NOMO-1 (cell line): ENCODE measurements at regions not wholly inside any gene's neighbourhood (a gene's known extent, or its start where the extent isn't known, plus 50 kb on each side); places are given as distances from the start of the nearest gene placed in this dataset.
"Not testable (repeated sequence)": the region's sequence is repeated elsewhere in the genome, so short reads cannot be mapped to it uniquely, and the experiment has no call there.

Experiments used
- DNase-seq, 2 experiments: peaks; one replicate each; lab custom pipeline; 2025; ENCODE audit not compliant: unreplicated experiment in 2 of 2; lab: John Stamatoyannopoulos, UW

DNA sequence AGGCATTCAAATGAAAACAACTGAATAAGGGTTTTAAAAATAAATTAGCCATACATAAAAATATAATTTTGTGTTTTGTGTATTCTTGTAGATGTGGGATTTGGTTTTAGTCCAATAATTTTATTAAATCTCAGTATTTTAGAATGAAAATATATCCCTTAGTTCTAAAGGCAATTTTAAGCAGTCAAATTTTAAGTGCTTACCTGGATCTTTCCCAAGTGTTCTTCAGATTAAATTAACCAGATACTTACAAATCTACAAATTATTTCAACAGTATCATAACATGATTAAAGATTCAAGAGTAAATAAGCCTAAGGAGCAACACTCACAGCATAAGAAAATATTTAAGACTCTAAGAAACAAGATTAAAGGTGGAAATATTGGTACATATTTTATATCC lies 275.0 kb upstream of the RBMS3 start:
- DNase-seq = no peak

- no peak for DNase-seq
Observed at GRCh38 chr3:29011441-29011840, 269.4 kb upstream of the RBMS3 start.

DNA sequence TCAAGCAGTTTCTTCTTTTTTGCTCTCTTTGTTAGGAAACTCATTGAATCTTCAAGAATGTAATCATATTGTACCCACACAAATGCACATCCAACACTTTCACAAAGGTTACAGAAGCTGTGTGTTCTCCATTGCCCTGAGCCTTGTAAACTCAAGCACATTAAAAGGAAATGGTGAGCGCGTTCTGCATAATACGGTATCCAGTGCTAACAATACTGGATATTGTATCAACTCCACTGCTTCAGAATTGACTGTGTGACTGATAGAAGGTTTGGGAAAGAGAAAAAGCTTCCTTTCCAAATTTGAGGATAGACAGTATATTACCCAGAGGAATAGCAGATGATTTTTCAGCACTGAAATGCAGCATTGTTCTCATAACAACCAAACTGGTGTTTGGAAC lies 268.9 kb upstream of the RBMS3 start:
- no peak for DNase-seq

DNA sequence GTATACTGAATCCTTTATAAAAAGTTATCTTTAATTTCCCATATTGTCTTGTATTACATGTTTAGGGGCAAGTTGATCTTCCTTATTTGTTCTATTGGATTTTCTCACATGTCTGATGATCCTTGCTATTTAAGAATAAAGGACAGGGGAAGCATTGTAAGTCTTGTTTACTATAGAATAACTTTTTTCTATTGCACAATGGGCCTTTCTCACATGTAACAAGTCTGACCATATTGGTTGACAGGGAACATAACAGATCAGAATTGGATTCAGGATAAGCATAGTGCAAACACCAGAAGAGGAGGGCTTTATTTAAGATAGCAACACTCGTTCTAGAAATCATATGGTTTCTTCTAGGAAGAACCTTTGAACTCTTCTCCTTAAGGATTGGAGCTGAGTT lies 257.9 kb upstream of the RBMS3 start:
- DNase-seq = no peak

DNA sequence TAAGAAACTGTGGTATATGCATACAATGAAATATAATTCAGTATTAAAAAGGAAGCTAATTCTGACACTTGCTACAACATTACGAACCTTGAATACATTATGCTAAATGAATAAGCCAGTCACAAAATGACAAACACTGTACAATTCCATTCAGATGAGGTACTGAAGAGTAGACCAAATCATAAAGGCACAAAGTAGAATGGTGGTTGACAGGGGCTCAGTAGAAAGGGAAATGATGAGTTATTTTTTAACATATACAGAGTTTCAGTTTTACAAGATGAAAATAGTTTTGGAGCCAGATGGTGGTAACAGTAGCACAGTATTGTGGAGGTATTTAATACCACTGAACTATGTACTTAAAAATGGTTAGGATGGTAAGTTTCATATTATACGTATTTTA lies 254.6 kb upstream of the RBMS3 start:
- DNase-seq = no peak

GRCh38 chr3:29026959-29027358 lies 253.9 kb upstream of the RBMS3 start:
- no peak for DNase-seq

DNA sequence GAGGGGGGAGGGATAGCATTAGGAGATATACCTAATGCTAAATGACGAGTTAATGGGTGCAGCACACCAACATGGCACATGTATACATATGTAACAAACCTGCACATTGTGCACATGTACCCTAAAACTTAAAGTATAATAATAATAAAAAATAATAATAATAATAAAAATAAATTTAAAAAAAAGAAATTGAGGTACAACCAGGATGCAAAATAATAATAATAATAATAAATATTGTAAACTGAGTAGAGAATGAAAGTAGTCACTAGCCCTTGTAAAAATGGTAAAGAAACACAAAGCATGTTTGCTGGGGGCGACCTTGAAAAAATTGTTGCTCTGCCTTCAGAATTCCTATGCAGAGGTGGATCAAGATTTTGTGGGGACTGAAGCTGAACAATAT lies 249.7 kb upstream of the RBMS3 start:
- DNase-seq = not testable (repeated sequence)

DNA sequence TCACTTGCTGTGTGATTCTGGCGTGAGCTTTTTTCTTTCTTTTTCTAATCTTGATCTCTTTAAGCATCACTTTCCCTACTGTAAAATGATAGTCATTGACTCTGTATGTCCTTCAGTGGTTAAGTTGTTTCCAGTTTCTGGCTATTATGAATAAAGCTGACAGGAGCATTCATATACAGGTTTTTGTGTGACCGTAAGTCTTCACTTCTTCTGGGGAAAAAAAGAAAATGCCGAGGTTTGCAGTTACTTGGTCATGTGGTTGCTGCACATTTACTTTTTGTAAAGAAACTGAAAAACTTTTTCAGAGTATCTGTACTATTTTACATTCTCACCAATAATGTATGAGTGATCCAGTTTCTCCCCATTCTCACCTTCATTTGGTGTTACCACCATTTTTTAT lies 247.4 kb upstream of the RBMS3 start:
- no peak for DNase-seq

DNA sequence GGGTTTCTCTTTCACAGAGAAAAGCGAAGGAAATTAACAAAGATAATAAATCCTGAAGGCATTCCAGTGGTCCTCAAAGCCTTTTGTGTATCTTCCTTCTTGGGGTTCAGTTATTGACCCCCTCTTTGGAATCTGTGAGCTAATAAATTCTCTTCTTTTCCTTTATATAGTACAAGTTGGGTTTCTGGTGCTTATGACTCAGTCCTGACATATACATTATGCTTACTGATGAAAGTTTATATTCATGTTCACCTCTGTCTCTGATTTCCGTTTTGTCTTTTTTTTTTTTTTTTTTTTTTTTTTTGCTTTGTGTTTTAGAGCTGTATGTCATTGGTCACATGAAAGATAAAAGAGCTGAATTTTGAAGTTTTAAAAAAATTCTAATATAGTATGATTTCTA lies 230.7 kb upstream of the RBMS3 start:
- no peak for DNase-seq

DNA sequence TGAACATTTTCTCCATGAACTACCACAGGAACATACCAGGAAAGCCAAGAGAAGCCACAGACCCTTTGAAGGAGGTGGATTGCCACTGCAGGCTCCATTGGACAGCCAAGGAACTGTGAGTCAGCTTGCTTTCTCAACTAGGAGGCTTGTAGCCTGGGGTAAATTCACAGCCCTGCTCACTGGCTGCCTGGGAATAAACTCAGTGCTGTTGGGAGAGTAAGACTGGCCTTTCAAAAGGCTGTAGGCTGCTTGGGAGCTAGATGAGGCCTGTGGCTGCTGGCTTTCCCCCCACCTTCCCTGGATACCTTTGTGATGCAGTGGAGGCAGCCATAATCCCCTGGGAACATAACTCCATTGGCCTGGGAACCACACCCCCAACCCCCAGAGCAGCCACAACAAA lies 223.5 kb upstream of the RBMS3 start:
- DNase-seq = no peak

GRCh38 chr3:29064085-29064484 lies 216.8 kb upstream of the RBMS3 start:
- DNase-seq = peak in 1 of 2 experiments; percentile 17

DNA sequence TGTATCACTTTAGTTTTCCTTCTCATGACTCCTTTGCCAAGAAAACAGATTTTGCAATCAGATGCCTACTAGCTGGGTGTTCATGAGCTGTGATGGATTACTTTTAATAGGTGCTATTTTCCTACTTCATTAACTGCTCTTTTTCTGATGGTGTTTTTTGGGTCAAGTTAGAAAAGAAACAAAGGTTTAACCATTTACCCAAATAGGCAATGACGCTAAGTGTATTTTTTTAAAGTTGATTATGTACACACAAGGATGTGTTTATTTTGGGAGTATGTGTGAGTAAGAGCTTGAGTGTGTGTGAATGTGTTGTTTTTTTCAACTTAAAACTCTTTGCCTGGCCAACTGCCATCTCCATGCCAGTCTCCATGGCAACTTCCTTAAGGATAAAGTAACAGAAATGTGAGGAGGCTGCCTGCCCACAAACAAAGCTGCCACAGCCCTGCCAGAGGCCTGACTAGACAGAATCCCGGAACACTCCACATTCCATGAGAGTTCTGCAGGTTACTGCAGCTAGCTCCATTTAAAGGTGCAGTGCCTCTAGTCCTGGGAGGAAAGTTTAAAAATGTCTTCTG lies 215.6 kb upstream of the RBMS3 start:
- DNase-seq = no peak

DNA sequence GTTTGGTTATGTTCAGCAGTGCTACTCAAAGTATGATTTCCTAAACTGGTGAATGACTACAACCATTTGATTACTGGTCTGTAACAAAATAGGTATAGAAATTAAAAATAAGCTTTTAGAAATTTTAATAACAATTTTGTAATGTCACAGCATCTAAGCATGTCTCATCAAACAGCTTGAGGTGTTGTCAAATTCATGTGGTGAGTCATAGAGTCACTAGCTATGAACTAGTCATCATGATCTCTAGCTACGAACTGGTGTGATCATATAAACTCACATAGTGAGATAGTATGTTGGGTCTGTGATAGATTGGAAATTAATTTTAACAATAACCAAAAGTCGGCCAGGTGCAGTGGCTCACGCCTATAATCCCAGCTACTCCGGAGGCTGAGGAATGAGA lies 213.9 kb upstream of the RBMS3 start:
- DNase-seq = no peak

DNA sequence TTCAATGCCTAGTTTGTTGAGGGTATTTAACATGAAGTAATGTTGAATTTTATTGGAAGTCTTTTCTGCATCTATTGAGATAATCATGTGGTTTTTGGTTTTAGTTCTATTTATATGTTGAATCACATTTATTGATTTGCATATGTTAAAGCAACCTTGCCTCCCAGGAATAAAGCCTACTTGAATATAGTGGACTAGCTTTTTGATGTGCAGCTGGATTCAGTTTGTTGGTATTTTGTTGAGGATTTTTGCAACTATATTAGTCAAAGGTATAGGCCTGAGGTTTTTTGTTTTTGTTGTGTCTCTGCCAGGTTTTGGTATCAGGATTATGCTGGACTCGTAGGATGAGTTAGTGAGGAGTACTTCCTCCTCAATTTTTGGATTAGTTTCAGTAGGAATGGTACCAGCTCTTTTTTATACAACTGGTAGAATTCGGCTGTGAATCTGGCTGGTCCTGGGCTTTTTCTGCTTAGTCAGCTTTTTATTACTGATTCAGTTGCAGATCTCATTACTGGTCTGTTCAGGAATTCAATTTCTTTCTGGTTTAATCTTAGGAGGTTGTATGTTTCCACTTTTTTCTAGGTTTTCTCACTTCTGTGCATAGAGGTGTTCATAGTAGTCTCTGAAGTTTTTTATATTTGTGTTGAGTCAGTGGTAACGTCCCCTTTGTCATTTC lies 209.8 kb upstream of the RBMS3 start:
- DNase-seq = no peak

DNA sequence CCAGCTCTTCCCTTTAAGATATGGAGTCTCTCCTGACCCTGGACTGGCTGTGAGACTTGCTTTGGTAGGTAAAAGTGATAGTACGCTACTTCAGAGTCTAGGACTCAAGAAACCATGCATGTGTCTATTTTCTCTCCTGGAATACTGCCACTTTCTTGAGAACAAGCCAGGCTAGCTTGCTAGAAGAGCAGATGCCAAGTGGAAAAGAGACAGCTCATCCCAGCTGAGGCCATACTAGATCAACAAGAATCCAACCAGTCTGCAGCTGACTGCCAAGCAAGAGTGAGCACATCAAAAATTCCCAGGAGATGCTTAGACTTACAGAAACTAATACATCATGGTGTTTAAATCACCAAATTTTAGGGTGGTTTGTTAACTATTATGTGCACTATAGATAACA lies 208.3 kb upstream of the RBMS3 start:
- no peak for DNase-seq

GRCh38 chr3:29077356-29077755 lies 203.5 kb upstream of the RBMS3 start:
- DNase-seq = no peak

GRCh38 chr3:29079358-29079757 lies 201.5 kb upstream of the RBMS3 start:
- DNase-seq = no peak

DNA sequence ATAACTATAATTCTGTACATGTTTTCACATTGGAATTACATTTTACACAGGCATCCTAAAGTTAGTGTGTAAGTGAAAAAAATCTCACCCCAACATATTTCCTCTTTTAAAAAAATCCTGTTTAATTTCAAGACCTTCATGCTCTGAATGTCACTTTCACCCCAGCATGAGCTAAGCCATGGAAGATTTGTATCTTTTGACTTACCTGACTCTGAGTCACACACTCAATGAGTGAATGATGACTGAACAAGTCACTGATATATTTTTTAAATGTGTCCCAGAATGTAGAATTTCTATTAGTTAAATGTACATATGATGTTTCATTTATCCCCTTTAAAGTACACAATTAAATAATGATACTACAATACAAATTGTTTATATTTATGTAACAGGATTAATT lies 199.9 kb upstream of the RBMS3 start:
- no peak for DNase-seq

DNA sequence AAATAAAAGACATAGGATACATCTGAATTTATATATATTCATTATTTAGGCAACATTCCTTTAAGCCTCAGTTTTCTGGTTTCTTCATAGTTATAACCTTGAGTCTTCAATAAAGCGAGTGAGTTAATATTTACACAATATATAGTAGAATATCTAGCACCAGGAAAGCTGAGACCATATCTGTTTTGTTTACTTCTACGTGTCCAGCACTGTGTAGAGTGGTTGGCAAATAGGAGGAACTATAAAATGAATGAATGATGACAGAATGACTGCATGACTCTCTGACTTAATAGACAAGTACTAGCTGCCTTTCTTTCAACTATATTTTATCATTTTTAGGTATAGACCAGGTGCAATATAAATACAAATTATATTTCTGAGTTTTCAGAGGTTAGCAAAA lies 197.8 kb upstream of the RBMS3 start:
- no peak for DNase-seq

DNA sequence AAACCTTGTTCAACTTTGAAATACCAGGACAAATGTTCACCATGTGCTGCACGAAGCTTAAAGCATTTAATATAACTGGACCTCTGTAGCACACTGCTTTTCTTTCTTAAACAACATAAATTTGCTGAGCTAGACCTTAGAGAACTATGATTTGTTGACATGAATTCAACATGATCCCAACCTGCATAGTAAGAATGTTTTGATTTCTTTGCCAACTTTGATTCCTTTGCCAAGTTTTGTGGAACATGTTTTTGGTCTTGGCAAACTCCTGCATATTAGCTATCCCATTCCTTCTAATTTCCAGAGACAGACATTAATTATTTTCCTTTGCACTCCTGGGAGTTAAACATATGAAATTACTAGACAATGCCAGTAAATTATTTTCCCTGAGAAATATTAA lies 197.2 kb upstream of the RBMS3 start:
- DNase-seq = no peak

- DNase-seq = no peak
Observed at GRCh38 chr3:29088579-29088978, 192.3 kb upstream of the RBMS3 start.

- no peak for DNase-seq
Observed at GRCh38 chr3:29090912-29091597, 189.8 kb upstream of the RBMS3 start.
